Cardiac muscle cell (in vitro differentiated cells and primary cell): ENCODE measurements at regions not wholly inside any gene's neighbourhood (a gene's known extent, or its start where the extent isn't known, plus 50 kb on each side); places are given as distances from the start of the nearest gene placed in this dataset.
A peak's percentile ranks its signal among the peaks of the same experiment; 100 is the strongest.

Source experiments
- DNase-seq, 2 donors: peaks; one replicate each; pipeline versions ENCODE4 v3.0.0 to v3.0.0-alpha.2; 2010 to 2017; ENCODE audit warnings: low read depth in 1 of 2, low spot score in 1 of 2
- H3K27ac ChIP-seq: fragments of 200-600 bp; sonication (generic); 2 replicates; pipeline ENCODE4 v1.5.1; 2016
- H3K27me3 ChIP-seq: fragments of 200-600 bp; sonication (generic); 2 replicates; pipeline ENCODE4 v1.6.0; 2016; ENCODE audit warnings: control low read depth
- H3K36me3 ChIP-seq: fragments of 200-600 bp; sonication (generic); 2 replicates; pipeline ENCODE4 v1.5.1; 2016; ENCODE audit warnings: control low read depth
- H3K4me1 ChIP-seq: fragments of 200-600 bp; sonication (generic); 2 replicates; pipeline ENCODE4 v1.8.1; 2017; ENCODE audit warnings: low read depth, mild to moderate bottlenecking, mixed run types
- H3K4me3 ChIP-seq: fragments of 200-600 bp; sonication (generic); 2 replicates; pipeline ENCODE4 v1.5.1; 2016; ENCODE audit warnings: mild to moderate bottlenecking
- H3K9me3 ChIP-seq: fragments of 200-600 bp; sonication (generic); 2 replicates; pipeline ENCODE4 v1.5.1; 2017; ENCODE audit warnings: low read depth, mild to moderate bottlenecking, control low read depth
- CTCF ChIP-seq: IDR thresholded peaks from 2 replicates; pipeline ENCODE4 v1.5.1; 2012; ENCODE audit warnings: low read depth, mild to moderate bottlenecking, low read length

- H3K36me3 ChIP-seq: no peaks in the 10 kb centered on the region
- H3K9me3 ChIP-seq: no peaks in the 10 kb centered on the region
- no peak for TF ChIP-seq CTCF
- no peaks in the 10 kb centered on the region for H3K4me1 ChIP-seq
- no peak overlapping the region for H3K27ac ChIP-seq
- H3K4me3 ChIP-seq: no peak overlapping the region
- no peaks in the 10 kb centered on the region for H3K27me3 ChIP-seq
- DNase-seq: no peak
Observed at GRCh38 chr5:111836426-111836825, 79.4 kb upstream of the NREP start.

GRCh38 chr5:111834926-111835599 is 78.1 kb upstream of the NREP start:
- Histone ChIP-seq H3K27me3 (no peaks in the 10 kb centered on the region), H3K9me3 (no peaks in the 10 kb centered on the region), H3K27ac (no peak overlapping the region), H3K4me3 (no peak overlapping the region), H3K4me1 (no peaks in the 10 kb centered on the region), H3K36me3 (no peaks in the 10 kb centered on the region)
- DNase-seq: peak in 1 of 2 donors; percentile 21
- TF ChIP-seq CTCF: no peak

GRCh38 chr5:111830333-111830732 is 73.3 kb upstream of the NREP start:
- Histone ChIP-seq H3K27ac (no peak overlapping the region), H3K36me3 (no peaks in the 10 kb centered on the region), H3K9me3 (no peaks in the 10 kb centered on the region), H3K4me3 (no peak overlapping the region), H3K4me1 (no peaks in the 10 kb centered on the region), H3K27me3 (no peaks in the 10 kb centered on the region)
- TF ChIP-seq CTCF: no peak
- DNase-seq: peak in 1 of 2 donors; percentile 46

- Histone ChIP-seq H3K4me1 (no peaks in the 10 kb centered on the region), H3K27me3 (no peaks in the 10 kb centered on the region), H3K27ac (no peak overlapping the region), H3K4me3 (no peak overlapping the region), H3K9me3 (no peaks in the 10 kb centered on the region), H3K36me3 (no peaks in the 10 kb centered on the region)
- no peak for TF ChIP-seq CTCF
- peak in 1 of 2 donors; percentile 60 for DNase-seq
Observed at GRCh38 chr5:111829701-111830100, 72.7 kb upstream of the NREP start.

- TF ChIP-seq CTCF: no peak
- H3K4me3 ChIP-seq: no peak overlapping the region
- no peak for DNase-seq
- no peaks in the 10 kb centered on the region for H3K9me3 ChIP-seq
- no peak overlapping the region for H3K27ac ChIP-seq
- no peaks in the 10 kb centered on the region for H3K27me3 ChIP-seq
- no peaks in the 10 kb centered on the region for H3K36me3 ChIP-seq
- H3K4me1 ChIP-seq: no peaks in the 10 kb centered on the region
Observed at GRCh38 chr5:111826064-111826463, 69.1 kb upstream of the NREP start.
